NCI-H226 (cell line): ENCODE measurements at regions not wholly inside any gene's neighbourhood (a gene's known extent, or its start where the extent isn't known, plus 50 kb on each side); places are given as distances from the start of the nearest gene placed in this dataset.
"Not testable (repeated sequence)": the region's sequence is repeated elsewhere in the genome, so short reads cannot be mapped to it uniquely, and the experiment has no call there.

ENCODE experiments used
- DNase-seq: peaks from one replicate; pipeline ENCODE4 v3.0.0-alpha.2; 2015

DNA sequence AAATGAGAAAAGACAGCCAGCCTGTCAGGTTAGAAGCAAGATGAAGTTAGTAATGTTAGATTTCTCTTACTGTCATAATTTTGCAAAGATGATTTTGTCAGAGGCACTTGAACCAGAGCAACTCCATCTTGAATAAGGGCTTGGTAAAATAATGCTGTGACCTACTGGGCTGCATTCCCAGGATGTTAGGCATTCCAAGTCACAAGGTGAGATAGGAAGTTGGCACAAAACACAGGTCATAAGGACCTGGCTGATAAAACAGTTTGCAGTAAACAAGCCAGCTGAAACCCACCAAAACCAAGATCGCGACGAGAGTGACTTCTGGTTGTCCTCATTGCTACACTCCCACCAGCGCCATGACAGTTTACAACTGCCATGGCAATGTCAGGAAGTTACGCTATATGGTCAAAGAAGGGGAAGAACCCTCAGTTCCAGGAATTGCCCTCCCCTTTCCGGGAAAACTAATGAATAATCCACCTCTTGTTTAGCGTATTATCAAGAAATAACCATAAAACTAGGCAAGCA, 1313.5 kb upstream of the TMEM132C start:
- no peak for DNase-seq

DNA sequence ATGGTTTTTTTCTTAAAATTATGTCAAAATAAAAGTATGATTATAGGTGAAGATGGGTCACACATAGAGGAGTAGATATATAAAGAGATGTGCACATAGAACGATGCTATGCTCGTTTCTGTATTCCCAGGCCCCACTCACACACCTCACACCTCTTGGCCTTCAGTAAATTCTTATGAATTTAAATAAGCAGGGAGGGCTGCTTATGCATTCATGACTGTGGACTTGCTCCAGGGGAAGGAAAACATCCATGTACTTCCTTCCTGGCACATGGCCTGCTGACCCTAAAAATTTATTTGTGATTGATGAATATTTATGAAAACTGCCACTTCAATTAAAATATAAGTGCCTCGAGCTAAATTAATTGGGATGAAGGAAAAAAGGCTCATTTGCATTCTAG, 1306.7 kb upstream of the TMEM132C start:
- DNase-seq, result no peak

DNA sequence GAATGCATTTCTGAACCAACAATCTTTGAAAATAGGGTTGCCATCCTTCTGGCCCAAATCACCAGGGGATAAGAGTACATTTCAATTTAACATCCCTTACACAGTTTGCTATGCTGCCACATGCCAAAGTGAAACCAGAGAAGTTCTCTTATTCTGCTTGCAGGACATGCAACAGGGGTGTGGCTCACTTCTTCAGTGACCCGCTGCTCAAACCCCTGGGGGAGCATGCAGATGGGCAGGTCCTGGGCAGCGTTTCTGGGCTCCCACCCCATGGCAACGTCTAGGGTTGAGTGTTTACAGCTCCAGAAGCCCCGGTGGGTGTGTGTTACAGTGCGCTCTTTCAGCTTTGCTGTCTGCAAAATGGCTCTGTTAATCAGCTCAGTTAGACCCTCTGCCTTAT, 1306.3 kb upstream of the TMEM132C start:
- DNase-seq, result no peak

DNA sequence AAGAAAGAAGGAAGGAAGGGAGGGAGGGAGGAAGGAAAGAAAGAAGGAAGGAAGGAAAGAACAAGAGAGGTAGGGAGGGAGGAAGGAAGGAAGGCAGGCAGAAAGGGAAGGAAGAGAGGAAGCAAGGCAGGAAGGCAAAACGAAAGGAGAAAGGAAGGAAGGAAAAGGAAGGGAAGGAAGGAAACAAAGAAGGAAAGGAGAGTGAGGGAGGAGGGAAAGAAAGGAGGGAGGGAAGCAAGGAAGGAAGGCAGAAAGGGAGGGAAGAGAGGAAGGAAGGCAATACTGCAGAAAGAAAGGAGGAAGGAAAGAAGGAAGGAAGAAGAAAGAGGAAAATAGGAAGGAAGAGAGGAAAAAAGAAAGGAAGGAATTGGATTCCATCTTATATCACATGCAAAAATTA, 1303.1 kb upstream of the TMEM132C start:
- no peak for DNase-seq

DNA sequence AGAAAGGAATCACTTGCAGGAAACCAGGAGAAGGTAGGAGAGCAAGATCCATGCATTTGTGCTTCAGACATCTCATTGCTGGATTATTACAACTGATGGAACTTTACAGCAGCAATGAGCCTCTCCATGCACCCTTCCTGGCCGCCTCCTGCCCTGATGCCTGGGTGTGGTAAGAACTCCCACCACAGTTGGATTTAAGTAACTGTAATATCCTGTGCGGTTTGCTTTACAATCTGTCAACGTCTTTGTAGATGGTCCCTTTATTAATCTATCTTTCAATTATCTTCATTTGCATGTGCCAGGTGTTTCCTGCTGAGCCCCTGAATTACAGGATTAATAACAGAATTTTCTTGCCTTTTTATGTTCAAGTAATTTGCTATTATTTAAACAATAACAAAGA, 1300.5 kb upstream of the TMEM132C start:
- no peak for DNase-seq

DNA sequence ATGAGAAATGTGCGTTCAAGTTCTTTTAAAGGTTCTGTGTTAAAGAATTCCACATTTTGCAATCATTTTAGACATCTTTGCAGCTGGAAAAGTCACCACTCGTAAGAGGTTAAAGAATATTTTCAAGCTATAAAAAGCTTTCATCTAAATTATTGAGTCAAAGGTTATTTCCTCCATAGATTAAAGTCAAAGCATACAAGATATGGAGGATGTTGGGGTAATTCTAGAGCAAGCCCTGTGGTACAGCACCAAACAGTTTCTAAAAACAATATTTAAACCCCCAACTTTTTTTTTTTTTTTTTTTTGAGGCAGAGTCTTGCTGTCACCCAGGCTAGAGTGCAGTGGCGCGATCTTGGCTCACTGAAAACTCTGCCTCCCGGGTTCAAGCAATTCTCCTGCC, 1299.8 kb upstream of the TMEM132C start:
- DNase-seq, result no peak

DNA sequence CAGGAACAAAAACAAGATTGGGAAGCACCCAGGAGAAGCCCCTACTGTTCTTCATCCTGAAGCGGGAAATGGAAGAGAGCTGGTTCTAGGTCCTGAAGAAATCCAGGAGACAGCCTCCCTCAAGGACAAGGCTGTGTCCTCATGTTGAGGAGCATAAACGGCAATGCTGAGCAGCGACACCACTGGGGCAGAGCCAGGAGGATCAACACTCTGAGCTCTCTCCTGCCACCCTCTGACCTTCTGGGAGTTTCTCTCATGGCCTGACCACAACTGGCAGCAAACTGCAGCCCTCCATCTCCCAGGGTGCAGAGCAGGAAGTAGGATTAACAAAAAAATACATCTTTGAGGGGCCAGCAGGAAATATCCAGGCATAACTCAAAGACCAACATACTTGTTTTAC, 1292.2 kb upstream of the TMEM132C start:
- no peak for DNase-seq

DNA sequence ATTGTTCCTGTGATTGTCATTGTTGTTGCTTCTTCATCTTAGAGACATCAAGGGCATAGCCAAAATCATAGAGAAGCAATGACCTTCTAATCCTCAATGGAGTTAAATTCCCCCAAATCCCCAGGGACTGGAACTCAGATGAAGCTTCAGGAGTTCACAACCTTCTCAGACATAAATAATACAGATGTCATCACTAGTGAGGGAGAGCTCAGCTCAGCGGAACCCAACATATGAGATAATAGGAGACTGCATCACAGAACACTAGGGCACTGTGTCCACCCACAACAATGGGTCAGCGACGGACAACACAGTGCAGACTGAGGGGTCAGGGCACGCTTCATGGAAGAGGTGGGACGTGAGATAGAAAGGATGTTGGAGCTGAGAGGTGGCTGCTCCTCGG, 1290.4 kb upstream of the TMEM132C start:
- no peak for DNase-seq

DNA sequence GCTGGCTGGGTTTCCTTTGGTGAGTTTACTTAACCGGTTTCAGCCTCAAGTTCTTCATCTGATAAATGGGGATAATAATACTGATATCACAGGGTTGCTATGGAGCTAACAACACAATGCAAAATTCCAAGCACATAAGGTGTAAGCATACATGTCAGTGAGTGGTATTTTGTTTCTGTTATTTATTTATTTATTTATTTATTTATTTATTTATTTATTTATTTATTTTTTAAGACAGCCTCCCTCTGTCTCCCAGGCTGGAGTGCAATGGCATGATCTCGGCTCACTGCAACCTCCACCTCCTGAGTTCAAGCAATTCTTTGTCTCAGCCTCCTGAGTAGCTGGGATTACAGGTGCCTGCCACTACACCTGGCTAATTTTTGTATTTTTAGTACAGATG, 1287.4 kb upstream of the TMEM132C start:
- not testable (repeated sequence) for DNase-seq

DNA sequence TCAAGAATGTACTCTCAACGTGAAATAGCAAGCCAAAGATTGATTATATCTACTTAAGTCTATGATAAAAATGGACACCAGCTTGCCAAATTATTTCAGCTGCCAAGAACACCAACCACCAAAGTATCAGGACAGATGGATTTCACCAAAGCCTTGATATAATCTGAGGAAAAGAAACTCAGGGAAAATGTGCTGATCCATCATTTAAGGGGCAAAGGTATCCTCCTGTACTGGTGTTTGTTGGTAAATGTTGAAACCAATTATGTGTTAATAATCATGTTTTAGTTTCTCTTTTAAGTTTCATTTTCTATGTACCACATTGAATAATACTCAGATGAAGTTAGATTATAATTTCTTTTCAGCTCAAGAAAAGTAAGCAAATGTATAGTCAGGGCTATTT, 1284.3 kb upstream of the TMEM132C start:
- no peak for DNase-seq

DNA sequence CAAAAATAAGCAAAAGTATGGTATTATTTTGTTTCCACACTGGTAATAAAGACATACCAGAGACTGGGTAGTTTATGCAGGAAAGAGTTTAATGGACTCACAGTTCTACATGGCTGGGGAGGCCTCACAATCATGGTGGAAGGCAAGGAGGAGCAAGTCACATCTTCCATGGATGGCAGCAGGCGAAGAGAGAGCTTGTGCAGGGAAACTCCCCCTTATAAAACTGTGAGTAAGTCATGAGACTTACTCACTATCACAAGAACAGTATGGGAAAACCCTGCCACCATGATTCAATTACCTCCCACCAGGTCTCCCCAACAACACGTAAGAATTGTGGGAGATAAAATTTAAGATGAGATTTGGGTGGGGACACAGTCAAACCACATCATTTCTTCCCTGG, 1283.2 kb upstream of the TMEM132C start:
- not testable (repeated sequence) for DNase-seq

DNA sequence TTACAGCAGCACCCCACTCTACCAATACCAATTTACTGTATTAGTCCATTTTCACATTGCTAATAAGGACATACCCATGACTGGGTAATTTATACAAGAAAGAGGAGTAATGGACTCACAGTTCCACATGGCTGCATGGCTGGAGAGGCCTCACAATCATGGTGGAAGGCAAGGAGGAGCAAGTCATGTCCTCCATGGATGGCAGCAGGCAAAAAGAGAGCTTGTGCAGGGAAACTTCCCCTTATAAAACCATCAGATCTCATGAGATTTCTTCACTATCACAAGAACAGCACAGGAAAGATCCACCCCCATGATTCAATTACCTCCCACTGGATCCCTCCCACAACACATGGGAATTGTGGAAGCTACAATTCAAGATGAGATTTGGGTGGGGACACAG, 1281.3 kb upstream of the TMEM132C start:
- not testable (repeated sequence) for DNase-seq

DNA sequence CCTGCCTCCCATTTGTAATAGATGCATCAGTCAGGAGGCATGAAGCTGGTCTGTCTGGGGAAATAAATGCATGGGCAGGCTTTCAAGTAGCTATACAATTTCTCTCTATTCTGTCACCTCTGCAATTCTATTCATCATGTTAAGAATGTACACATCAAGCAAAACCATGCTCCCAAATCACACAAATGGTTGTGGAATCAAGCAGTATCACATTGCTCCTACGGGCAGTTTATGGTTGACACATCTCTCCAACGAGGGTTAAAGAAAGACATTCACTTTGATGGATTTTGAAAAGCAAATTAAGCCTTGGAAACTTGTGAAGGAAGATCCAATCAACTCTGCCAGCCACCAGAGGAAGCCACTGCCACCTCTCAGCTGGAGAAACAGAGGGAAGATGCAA, 1277.4 kb upstream of the TMEM132C start:
- no peak for DNase-seq

DNA sequence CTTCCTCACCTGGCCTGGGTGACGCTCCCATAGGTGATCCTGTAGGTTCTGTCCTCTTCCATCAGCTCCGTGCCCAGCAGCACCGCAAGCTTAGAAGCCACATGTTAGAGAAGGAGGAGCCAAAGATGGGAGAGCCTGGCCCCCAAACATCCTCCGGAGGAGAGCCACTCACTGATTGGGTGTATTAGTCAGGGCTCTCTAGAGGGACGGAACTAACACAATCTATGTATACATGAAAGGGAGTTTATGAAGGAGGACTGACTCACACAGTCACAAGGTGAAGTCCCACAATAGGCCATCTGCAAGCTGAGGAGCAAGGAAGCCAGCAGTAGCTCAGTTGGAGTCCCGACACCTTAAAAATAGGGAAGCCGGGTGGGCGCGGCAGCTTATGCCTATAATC, 1273.1 kb upstream of the TMEM132C start:
- no peak for DNase-seq

DNA sequence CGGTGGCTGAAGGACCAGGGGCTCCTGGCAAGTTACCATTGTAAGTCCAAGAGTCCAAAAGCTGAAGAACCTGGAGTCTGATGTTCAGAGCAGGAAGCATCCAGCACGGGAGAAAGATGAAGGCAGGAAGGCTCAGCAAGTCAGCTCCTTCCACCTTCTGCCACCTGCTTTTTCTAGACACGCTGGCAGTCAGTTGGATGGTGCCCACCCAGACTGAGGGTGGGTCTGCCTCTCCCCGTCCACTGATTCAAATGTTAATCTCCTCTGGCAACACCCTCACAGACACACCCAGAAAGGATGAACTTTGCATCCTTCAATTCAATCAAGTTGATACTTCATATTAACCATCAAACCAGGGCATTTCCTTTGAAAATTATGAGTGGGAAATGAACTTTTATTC, 1272.4 kb upstream of the TMEM132C start:
- DNase-seq, result no peak

DNA sequence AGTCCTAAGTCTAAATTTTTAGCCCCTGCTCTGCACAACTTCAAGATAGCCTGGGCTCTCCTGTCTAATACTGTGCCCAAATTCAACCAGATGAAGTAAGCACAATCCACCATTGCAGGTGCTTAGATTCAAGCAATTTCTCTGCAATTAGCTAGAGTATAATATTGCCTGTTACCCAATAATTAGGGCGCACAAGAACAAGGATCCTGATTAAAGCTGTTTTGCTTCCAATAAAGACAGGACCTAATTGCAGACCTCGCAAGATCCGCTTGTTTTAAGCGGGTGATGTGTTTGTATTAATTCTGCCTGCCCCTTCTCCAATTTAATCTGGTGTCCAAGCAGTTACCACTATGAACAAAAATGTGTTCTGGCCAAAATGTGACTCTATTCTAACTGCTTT, 1268.9 kb upstream of the TMEM132C start:
- no peak for DNase-seq

DNA sequence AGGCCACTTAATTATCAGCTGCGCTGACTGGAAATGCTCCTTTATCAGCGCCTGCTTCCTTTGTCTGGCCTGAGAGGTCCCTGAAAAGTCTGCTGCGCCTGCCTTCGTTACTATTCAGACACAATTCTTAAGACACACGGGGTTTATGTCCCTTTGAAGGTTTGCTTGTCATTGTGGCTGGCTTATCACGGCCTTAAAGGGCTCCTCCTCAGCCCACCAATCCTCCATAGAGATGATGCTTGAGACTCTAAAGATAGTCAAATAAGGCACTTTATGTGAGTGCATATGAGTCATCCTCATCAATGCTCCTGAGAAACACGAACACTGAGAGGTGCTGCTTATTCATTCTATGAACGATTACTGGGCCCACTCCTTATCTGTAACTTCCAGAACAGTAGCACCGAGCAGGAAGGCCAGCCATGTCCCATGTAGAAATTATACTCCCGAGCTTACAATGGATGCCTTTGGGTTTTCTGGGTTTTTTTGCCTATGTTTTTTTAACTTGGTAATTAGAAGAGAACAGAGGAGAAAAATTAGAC, 1268.2 kb upstream of the TMEM132C start:
- no peak for DNase-seq

DNA sequence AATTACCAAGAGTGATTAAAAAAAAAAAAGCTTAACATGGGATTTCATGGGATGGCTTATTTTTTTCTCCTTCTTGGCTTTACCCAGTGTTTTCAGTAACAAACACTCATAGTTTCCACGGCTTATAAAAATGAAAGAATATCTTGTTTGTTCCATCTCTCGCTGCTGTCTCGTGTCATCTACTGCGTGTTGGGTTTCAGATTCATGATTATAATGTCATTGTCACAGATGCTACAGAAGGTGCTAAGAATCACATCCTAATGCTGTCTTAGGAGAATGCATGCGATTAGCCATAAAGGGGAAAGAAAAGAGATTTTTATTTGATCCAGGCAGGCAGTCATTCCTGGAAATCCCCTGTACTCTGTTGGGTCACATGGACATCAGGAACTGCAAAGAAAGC, 1267.6 kb upstream of the TMEM132C start:
- DNase-seq, result no peak

DNA sequence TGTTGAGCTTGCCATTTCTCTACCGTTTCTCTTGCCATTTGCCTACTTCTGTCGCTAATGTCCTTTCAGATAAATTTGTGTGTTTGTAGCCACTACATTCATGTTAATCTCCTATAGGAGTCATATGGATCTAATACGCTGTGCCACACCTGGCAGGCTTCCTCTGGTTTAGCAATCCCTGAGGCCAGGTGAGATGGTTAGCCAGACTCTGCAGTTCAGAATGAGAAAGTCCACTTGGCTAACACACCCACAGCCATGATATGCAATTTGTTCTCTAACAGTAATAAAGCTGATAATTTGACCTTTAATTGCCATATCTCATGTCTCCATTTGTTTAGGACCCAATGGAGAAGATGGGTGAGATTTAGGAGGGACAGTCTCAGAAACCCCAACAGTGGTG, 1261.6 kb upstream of the TMEM132C start:
- DNase-seq, result no peak

DNA sequence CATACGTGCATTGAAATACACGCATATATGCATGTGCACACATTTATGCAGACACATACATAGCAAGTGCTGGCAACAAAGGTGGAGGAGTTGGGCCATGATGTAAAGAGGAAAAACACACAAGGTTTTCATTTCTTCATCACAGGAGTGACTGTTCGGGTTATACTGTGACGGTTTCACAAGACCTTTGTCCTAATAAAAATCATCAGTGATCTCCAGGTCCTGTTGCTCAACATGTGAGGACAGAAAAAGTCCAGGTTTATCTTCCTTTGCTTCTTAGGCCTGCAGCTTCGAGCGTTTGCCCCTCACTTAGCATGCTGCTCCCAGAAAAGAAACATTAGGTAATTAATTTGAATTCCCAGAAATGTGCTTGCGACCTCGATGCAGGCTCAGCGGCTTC, 1260.0 kb upstream of the TMEM132C start:
- no peak for DNase-seq

DNA sequence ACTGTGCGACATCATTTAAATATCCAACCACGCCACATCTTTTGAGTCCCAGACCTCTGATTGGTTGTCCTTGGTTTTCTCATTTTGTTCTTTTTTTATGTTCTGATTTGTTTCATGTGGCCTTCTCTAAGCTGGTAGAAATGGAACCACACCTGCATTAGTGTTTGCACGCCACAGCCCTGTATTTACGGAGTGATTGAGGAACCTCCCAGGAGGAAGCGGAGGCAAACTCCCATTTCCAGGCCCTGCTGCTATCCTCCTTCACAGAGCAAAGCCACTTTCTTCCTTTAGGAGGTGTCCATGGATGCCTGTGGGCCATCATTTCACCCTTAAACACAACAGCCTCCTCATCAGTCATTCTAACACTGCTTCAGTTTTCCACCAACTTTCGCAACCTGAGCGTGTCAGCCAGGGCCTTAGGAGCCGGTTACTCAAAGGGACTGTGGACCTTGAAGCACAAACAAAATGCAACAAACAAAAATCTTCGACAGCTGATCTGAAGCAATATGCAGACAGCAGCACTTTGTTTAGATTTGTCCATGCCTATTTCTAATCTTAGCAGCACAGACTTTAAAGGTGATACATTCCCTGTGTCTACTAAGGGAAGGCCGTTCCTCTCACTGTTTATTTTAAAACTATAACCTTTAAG, 1258.1 kb upstream of the TMEM132C start:
- DNase-seq, result no peak

DNA sequence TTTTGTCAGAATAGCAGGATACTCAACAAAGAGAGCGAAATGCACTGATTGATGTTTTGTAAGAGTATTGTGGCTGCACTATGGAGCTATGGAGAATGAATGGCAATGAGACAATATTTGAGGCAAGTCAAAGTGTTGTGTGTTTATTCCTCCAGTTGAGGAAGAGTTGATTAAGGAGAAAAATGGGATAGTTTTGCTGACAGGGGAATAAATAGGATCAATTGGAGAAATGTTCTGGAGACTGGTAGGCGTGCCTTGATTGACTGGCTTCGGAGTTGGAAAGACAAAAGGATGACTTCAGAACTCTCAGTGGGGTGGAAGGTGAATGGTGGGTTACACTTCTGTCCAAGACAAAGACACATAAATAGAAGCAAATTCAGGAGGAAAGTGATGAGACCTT, 1254.9 kb upstream of the TMEM132C start:
- DNase-seq, result no peak

DNA sequence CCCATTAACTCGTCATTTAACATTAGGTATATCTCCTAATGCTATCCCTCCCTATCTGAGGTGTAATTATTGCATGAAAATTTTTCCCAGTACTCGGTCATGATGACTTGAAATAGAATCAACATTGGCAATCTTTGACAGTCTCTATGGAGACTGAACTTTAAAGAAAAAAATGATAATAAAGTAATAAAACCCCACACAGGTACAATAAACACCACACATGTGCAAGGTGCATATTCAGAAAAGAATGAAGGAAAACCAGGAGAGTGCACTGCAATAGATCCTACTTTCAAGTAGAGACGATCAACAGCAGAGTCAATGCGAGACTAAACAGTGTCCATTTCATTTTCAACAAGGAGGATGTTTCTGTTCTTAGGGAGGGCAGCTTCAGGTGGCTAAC, 1253.8 kb upstream of the TMEM132C start:
- DNase-seq, result no peak

DNA sequence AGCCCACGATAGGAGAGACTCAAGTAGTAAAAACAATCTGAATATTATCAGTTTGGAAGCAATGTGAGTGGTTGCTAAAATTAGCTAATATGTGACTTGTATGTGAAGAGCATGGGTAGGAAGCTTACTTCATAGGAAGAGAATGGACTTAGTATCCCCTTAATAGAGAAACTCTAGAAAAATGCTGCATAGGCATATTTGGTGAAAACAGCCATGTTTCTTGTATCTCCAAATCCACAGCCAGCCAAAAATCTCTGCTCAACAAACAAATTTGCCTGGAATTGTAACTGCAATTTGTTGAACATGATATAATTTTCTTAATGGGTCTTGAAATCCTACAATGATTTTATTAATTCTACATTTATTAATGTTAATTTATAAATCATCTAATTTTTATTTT, 1252.9 kb upstream of the TMEM132C start:
- DNase-seq, result no peak

DNA sequence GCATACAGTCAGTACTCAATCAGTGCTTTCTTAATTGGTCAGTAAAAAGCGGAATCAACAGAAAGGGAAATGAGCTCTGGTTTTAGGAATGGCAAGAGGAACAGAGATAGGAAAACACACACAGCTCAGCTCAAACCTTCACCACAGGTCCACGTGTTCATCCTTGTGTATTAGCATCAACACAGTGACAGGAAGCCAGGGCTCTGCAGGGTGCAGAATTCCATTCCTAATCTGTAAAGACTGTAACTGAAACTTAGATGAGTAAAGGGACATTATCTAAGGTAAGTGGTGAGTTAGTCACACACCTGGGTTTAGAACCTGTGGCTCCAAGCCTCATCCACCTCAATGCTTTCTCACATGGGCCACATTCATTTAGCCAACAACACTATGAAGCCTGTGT, 1242.2 kb upstream of the TMEM132C start:
- DNase-seq, result no peak
